Fibroblast of lung (primary cell): ENCODE measurements at regions not wholly inside any gene's neighbourhood (a gene's known extent, or its start where the extent isn't known, plus 50 kb on each side); places are given as distances from the start of the nearest gene placed in this dataset.

ENCODE experiments used
- CTCF ChIP-seq, 2 donors: IDR thresholded peaks in 1 of 2; conservative IDR thresholded peaks in 1 of 2; 1 replicate in 1 of 2; 2 replicates in 1 of 2; pipeline ENCODE4 v1.5.1; 2011 to 2012; ENCODE audit warnings: low read length in 2 of 2, control low read depth in 1 of 2, inconsistent platforms in 1 of 2, low read depth in 1 of 2, mild to moderate bottlenecking in 1 of 2
- EZH2 ChIP-seq: IDR thresholded peaks from 2 replicates; pipeline ENCODE4 v1.5.1; 2012; ENCODE audit warnings: low read length, control low read depth, mild to moderate bottlenecking; ENCODE audit errors: missing control alignments

DNA sequence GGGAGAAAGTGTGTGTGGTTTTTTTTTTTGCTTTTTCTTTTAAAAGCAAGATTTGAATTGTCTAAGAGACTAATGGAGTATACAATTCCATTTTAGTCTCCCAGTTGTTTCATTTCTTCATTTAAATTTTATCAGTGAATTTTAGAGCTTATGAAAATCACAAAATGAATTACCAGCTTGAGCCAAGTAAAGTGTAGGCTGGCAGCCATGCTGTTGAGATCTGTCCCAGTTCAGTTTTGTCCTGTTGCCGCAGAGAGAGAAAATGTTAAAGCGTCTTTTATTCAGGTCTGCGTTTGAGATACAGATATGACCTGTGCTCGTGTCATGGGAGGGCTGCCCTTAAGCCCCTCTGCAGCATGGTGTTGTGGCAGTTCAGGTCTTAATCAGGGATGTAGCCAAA lies 256.5 kb downstream of the IPO8 start:
- TF ChIP-seq CTCF (conservative IDR thresholded peaks at IDR 0.05 in 1 of 2, IDR thresholded peaks at IDR 0.05 in 1 of 2; ENCODE audit: low read depth in 1 of 2, low read length in 2 of 2) (no peak), EZH2 (no peak)
